ENCODE measurements at regions not wholly inside any gene's neighbourhood (a gene's known extent, or its start where the extent isn't known, plus 50 kb on each side); places are given as distances from the start of the nearest gene placed in this dataset.

DNA sequence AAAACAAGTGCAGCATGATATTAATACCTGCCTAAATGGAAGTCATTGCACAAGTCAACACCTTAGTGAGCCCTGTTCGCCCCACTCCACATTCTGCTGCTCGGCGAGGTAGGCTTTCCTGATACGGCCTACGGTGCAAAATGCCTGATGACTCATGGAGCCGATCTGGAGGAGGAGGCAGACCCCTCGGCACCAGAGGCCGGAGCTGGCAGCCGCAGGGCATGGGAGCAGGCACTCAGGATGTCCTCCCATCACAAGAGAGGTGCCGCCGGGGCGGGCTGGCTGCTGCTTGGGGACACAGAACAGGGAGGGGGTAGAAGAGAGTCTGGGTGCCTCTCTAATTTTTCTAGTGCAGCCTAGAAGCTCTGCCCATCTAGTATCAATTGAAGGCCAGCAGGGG, 418.5 kb upstream of the MGMT start:
- no peak overlapping the region for H3K4me3 ChIP-seq (ENCODE audit: low read depth, low read length)
- no peak for DNase-seq (ENCODE audit: low read depth)
- TF ChIP-seq, protein P1, sequence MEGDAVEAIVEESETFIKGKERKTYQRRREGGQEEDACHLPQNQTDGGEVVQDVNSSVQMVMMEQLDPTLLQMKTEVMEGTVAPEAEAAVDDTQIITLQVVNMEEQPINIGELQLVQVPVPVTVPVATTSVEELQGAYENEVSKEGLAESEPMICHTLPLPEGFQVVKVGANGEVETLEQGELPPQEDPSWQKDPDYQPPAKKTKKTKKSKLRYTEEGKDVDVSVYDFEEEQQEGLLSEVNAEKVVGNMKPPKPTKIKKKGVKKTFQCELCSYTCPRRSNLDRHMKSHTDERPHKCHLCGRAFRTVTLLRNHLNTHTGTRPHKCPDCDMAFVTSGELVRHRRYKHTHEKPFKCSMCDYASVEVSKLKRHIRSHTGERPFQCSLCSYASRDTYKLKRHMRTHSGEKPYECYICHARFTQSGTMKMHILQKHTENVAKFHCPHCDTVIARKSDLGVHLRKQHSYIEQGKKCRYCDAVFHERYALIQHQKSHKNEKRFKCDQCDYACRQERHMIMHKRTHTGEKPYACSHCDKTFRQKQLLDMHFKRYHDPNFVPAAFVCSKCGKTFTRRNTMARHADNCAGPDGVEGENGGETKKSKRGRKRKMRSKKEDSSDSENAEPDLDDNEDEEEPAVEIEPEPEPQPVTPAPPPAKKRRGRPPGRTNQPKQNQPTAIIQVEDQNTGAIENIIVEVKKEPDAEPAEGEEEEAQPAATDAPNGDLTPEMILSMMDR (IDR thresholded peaks at IDR 0.05; ENCODE audit: insufficient read depth, low read length): no peak

DNA sequence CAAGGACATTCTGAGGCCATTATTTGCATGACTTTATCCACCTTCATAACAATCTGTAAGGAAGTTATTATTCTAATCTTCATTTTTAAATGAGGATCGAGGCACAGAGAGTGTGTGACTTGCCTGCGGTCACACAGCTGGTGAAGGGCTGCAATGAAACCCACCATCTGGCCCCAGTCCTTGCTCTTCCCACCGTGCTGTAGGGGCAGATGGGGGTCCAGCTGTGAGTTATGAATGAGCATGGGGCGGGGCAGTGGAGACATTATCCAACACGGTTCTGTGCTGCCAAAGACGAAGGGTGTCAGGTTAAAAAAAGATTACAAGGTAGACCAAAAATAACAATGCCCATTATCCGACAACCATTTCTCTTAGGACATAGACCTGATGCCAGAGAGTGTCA, 417.5 kb upstream of the MGMT start:
- no peak for DNase-seq (ENCODE audit: low read depth)
- TF ChIP-seq, protein P1 (IDR thresholded peaks at IDR 0.05; ENCODE audit: insufficient read depth, low read length): no peak
- no peak overlapping the region for H3K4me3 ChIP-seq (ENCODE audit: low read depth, low read length)

DNA sequence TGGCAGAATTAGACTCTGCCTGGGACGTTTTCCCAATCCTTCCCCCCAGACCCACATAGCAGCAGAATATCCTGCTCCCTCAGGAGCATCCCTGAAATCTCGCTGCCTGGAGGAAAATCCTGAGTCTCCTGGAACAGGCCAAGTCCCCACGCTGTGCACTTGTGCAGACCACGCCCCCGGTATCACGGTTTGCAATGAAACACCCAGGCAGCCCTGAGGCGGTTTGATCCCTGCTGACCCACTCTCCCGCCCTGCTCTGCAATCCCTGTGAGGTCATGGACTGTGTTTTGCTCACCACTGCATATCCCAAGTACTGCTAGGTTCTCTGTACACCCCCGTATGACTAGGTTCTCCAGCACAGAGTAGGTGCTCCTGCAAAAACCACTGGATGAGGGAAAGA, 411.8 kb upstream of the MGMT start:
- DNase-seq (ENCODE audit: low read depth): no peak
- H3K4me3 ChIP-seq (ENCODE audit: low read depth, low read length): no peak overlapping the region
- TF ChIP-seq, protein P1 (IDR thresholded peaks at IDR 0.05; ENCODE audit: insufficient read depth, low read length): no peak

DNA sequence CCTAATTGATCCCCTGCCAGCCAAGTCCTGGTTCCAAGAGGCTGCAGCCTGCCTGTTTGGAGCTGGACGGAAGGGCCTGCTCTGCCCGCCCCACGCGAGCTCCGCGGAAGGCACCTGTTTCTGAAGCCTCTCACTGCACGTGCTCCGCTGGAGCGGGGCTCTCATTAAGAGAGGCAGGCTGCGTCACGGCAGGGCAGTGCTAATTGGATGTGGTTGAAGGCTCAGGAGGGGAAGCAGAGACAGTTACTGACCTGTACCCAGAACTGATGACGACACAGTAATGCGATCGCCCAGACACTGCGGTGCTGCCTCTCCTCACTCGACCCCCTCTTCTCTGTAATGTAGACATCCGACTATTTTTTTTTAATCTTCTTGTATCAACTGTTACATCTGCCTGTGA, 411.1 kb upstream of the MGMT start:
- H3K4me3 ChIP-seq (ENCODE audit: low read depth, low read length): no peak overlapping the region
- TF ChIP-seq, protein P1 (IDR thresholded peaks at IDR 0.05; ENCODE audit: insufficient read depth, low read length): no peak
- no peak for DNase-seq (ENCODE audit: low read depth)

DNA sequence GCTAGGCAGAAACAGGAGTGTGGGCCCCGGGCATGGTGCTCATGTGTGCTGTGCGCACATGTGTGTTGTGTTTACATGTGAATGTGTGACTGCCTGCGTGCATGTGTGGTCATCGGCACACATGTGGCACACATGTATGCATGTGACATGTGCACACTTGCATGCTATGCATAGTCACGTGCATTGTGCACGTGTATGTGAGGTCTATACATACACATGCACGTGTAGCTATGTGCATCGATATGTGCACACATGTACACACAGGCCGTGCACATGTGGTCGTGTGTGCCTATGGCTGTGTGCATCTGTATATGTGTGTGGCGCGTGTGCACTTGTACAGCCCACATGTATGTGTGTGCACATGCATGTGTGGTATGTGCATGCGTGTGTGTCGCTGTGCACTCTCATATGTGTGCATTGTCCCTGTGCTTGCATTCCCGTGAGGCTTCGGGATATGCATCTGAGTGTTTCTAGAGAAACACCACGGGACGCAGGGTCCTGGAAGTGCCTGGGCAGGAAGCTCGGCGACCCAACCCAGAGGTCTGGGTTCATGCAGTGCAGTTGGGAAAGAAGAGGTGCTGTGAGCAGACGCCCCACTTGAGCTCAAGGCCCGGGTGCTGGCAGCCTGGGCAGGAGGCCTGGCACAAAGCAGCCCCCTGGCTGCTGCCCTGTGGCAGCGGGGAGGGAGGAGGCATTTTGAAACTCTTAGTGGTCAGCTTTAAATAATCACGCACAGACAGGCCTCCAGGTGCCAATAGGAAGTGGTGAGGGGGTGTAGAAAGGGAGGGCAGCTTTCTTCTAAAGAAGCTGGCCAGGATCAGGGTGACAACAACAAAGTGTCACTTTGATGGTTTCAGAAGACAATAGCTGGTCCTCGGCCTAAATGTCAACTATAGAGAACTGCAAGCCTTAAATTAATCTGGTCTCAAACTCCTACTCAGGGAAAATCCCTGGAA, 410.0 kb upstream of the MGMT start:
- H3K4me3 ChIP-seq (ENCODE audit: low read depth, low read length): no peak overlapping the region
- no peak for DNase-seq (ENCODE audit: low read depth)
- TF ChIP-seq, protein P1 (IDR thresholded peaks at IDR 0.05; ENCODE audit: insufficient read depth, low read length): no peak

DNA sequence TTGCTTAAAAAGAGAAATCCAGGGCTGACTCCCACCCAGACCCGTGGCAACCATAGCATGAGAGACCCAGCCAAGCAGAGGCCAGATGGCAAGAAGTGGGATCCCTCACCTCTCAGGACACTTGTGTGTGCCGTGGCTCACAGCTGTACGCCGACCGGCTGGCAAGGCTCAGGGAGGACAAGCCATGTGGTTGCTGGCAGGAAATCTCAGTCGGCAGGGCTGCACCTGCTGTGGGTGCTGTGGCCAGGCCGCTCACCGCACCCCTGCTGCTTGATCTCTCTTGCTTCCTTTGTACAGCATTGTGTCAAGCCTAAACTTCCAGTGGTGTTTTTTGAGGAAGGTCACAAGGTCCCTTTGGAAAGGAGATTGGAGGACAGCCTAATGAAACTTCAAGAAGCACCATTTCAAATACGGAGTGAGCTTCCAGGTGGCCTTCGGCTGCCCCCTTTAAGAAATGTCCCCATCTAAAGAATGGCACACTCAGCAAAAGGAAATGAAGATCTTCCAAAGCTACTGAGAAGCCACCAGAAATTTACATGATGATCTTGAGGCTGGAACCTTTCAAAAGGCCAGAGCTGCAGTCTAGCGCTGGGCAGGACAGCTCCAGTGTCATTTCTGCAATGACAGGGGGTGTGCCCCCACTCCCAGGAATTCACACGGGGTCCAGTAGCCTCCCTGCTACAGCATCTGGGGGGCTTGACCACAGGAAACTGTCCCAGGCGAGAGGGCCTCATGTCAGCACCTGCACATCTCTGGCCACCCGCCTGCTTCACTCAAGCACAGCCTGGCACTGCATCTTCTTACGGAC, 409.0 kb upstream of the MGMT start:
- no peak for DNase-seq (ENCODE audit: low read depth)
- no peak overlapping the region for H3K4me3 ChIP-seq (ENCODE audit: low read depth, low read length)
- TF ChIP-seq, protein P1 (IDR thresholded peaks at IDR 0.05; ENCODE audit: insufficient read depth, low read length): no peak

All from fibroblast of the aortic adventitia (primary cell).